ENCODE measurements at regions not wholly inside any gene's neighbourhood (a gene's known extent, or its start where the extent isn't known, plus 50 kb on each side); places are given as distances from the start of the nearest gene placed in this dataset.

- peak; percentile 4 for DNase-seq
- Mint-ChIP-seq H3K27me3 (ENCODE audit: insufficient read depth) (no peaks in the 10 kb centered on the region), H3K9me3 (peaks cover 11% of the 10 kb centered on the region; the same call in 1 of the 2 replicates), H3K36me3 (ENCODE audit: low read depth) (peaks cover 11% of the 10 kb centered on the region; the same call in 1 of the 2 replicates), H3K4me3 (no peak overlapping the region), H3K4me1 (ENCODE audit: low read depth) (peaks cover 12% of the 10 kb centered on the region), H3K27ac (no peak overlapping the region)
- TF ChIP-seq CTCF (IDR thresholded peaks at IDR 0.05) = no peak
Measured at GRCh38 chr12:114963846-114964245, 279.9 kb upstream of the TBX3 start.

- Mint-ChIP-seq H3K27ac (no peak overlapping the region), H3K27me3 (ENCODE audit: insufficient read depth) (no peaks in the 10 kb centered on the region), H3K4me3 (no peak overlapping the region), H3K36me3 (ENCODE audit: low read depth) (peaks cover 11% of the 10 kb centered on the region; the same call in 1 of the 2 replicates), H3K9me3 (peaks cover 11% of the 10 kb centered on the region; the same call in 1 of the 2 replicates), H3K4me1 (ENCODE audit: low read depth) (peaks cover 7% of the 10 kb centered on the region)
- DNase-seq = no peak
- TF ChIP-seq CTCF (IDR thresholded peaks at IDR 0.05) = no peak
Measured at GRCh38 chr12:114961491-114961890, 277.5 kb upstream of the TBX3 start.

GRCh38 chr12:114958538-114958937 lies 274.6 kb upstream of the TBX3 start:
- Mint-ChIP-seq H3K27ac (no peak overlapping the region), H3K4me1 (ENCODE audit: low read depth) (peaks cover 7% of the 10 kb centered on the region), H3K9me3 (peaks cover 8% of the 10 kb centered on the region; the same call in 1 of the 2 replicates), H3K36me3 (ENCODE audit: low read depth) (peaks cover 4% of the 10 kb centered on the region; the same call in 1 of the 2 replicates), H3K27me3 (ENCODE audit: insufficient read depth) (no peaks in the 10 kb centered on the region), H3K4me3 (no peak overlapping the region)
- no peak for TF ChIP-seq CTCF (IDR thresholded peaks at IDR 0.05)
- DNase-seq = no peak

- TF ChIP-seq CTCF (IDR thresholded peaks at IDR 0.05) = no peak
- Mint-ChIP-seq H3K4me1 (ENCODE audit: low read depth) (peaks cover 7% of the 10 kb centered on the region), H3K4me3 (no peak overlapping the region), H3K27ac (no peak overlapping the region), H3K36me3 (ENCODE audit: low read depth) (no peaks in the 10 kb centered on the region), H3K9me3 (no peaks in the 10 kb centered on the region), H3K27me3 (ENCODE audit: insufficient read depth) (no peaks in the 10 kb centered on the region)
- DNase-seq = no peak
Measured at GRCh38 chr12:114957225-114957624, 273.2 kb upstream of the TBX3 start.

- H3K27me3 Mint-ChIP-seq (ENCODE audit: insufficient read depth) = no peaks in the 10 kb centered on the region
Measured at GRCh38 chr12:114955414-114956014, 271.5 kb upstream of the TBX3 start.

More at GRCh38 chr12:114955414-114956014, 271.5 kb upstream of the TBX3 start:
- no peaks in the 10 kb centered on the region for H3K9me3 Mint-ChIP-seq
- no peak for TF ChIP-seq CTCF (IDR thresholded peaks at IDR 0.05)
- peaks cover 7% of the 10 kb centered on the region for H3K4me1 Mint-ChIP-seq (ENCODE audit: low read depth)
- no peaks in the 10 kb centered on the region for H3K36me3 Mint-ChIP-seq (ENCODE audit: low read depth)
- no peak overlapping the region for H3K27ac Mint-ChIP-seq
- H3K4me3 Mint-ChIP-seq = no peak overlapping the region
- no peak for DNase-seq
